ENCODE measurements at regions not wholly inside any gene's neighbourhood (a gene's known extent, or its start where the extent isn't known, plus 50 kb on each side); places are given as distances from the start of the nearest gene placed in this dataset.

DNA sequence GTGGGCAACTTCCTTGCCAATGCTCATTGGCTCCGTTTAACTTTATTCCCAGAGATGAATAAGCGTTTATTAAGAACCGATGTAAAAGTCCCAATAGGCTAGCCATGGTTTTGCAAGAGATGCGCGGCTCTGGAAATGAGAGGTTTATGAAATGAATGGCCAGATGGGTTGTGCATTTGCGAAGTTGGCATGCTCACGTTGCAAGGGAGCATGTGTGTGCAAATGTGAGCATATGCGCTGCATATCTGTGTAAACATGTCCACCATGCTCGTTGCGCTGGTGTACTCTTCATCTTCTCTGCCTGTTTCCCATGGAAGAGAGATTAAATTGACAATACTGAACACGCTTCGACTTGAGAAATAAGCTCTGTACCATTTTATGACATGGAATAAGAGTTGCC lies 848.6 kb upstream of the RBFOX1 start:
- TF ChIP-seq POLR2AphosphoS5 (IDR thresholded peaks at IDR 0.05; ENCODE audit: low read depth, low read length) = no peak
- no peak for TF ChIP-seq POLR2A (IDR thresholded peaks at IDR 0.05; ENCODE audit: low read depth, low read length)
- no peak for TF ChIP-seq TAF1 (IDR thresholded peaks at IDR 0.05; ENCODE audit: borderline replicate concordance, low read depth, low read length)

Data from GM12892 (cell line).